HG03064 (cell line): ENCODE measurements at regions not wholly inside any gene's neighbourhood (a gene's known extent, or its start where the extent isn't known, plus 50 kb on each side); places are given as distances from the start of the nearest gene placed in this dataset.

Experiments used
- ATAC-seq: cut with Tn5 transposase; IDR thresholded peaks from one replicate; pipeline ENCODE4 v1.9.1; 2021; ENCODE audit warnings: low read depth; ENCODE audit not compliant: unreplicated experiment

DNA sequence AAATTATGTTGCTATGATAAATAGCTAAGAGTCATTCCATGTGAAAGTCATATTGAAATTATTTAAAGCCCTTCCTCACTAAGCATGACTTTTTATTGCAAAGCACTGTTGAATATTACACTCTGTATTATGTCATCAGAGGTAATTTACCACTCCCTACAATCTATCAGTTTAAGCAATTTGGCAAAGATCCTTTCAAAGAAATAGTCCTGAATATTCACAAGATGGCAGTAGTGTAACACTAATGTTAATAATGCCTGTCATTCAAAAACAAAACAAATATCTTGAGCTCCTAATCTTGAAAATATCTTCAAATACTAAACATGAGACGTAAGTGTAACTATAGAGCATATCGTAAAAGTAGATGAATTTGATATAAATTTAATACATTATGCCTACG, 208.6 kb upstream of the TECRL start:
- ATAC-seq: no peak

GRCh38 chr4:64614276-64614675, 205.0 kb upstream of the TECRL start:
- no peak for ATAC-seq

GRCh38 chr4:64613046-64613445, 203.8 kb upstream of the TECRL start:
- no peak for ATAC-seq

- no peak for ATAC-seq
Observed at GRCh38 chr4:64598066-64598465, 188.8 kb upstream of the TECRL start.

- no peak for ATAC-seq
Observed at GRCh38 chr4:64594723-64595122, 185.5 kb upstream of the TECRL start.

DNA sequence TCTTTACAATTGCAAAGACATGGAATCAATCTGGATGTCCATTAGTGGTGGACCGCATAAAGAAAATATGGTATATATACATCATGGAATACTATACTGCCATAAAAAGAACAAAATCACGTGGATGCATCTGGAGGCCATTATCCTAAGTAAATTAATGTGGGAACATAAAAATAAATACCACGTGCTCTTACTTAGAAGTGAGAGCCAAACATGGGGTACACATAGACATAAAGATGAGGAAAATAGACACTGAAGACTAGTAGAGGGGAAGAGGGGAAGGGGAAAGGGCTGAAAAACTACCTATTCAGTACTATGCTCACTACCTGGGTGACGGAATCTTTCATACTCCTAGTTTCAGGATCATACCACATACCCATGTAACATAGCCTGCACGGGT, 179.3 kb upstream of the TECRL start:
- no peak for ATAC-seq

GRCh38 chr4:64584981-64585557, 175.8 kb upstream of the TECRL start:
- no peak for ATAC-seq

DNA sequence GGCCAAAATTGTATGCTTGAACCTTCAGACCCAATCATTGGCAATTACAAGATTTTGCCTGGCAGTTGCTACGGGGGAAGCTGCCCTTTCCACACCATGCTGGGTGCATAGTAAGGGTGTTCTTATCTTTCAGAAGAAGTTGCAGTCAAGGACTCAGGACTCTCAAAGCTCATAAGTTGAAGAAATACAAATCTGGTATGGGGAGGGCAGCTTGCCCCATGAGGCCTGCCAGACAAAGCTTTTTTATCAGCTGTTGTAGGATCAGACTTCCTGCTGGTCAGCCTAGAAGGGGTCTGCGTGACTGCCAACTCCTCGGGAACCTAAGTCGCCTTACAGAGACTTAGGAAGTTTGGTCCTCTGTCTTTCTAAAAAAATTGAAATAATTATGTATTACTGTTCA, 174.9 kb upstream of the TECRL start:
- no peak for ATAC-seq

DNA sequence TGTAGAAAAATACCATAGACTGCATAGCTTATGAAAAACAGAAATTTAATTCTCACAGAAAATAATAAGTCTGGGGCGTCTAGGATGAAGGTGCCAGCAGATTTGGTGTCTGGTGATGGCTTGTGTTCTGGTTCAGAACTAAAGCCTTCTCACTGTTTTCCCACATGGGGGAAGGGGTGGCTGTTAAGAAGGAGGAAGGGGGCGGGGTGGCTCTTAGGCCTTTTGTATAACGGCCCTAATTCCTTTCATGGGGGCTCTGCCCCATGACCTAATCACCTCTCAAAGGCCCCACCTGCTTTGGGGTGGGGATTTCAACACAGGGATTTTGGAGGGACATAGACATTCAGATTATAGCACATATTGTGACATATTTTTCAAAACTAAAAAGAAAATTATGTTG, 173.2 kb upstream of the TECRL start:
- ATAC-seq: no peak

DNA sequence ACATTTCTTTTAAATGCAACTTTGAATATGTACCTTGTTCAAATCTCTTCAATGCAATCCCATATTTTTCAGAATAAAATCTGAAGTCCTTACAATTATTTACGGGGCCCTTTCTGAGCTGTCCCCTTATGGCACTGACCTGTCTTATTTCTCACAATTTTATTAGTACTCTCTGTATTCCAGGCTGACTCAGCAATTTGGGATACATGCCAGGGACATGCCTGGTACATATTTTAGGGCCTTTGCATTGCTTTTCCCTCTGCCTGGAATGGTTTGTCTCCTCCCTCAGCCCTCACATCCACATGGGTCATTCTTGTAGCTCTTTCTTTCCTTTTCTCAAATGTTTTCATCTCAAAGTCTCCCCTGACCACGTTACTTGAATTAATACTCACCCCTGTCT, 172.2 kb upstream of the TECRL start:
- ATAC-seq: no peak

GRCh38 chr4:64564126-64564525, 154.9 kb upstream of the TECRL start:
- ATAC-seq: no peak

DNA sequence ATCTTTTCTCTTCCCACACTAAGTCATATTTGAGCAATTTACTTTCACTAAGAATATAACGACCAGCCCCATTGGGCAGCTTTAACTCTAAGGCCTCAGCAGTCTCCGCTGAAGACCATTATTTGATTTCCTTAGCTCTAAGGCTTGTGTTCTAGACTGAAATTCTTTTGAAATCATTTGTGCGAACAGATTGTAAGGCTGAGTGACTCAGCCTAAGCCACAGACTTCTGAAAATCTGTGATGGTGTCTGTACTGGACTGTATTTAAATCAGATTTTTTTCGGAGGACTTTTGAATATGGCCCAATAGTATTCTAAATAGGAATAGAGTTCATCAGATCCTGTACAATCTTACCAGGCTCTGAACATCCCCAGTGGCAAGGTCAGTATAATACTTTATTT, 150.3 kb upstream of the TECRL start:
- ATAC-seq: no peak

DNA sequence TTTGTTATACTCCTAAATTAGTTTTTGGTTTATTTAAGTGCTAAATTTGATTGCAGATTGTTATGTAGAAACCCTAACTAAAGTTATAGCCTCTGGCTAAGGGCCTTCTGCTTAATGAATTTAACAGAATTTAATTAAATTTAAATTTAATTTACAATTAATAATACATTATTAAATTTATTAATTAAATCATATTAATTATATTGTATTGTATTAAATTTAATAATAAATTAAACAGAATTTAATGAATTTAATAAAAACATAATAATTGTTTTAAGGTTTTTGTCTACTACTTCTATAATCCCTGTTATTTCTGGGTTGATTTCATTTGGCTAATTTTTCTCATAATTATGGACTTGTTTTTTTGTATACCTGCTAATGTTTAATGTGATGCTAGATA, 141.9 kb upstream of the TECRL start:
- ATAC-seq: no peak

- ATAC-seq: no peak
Observed at GRCh38 chr4:64545593-64545992, 136.3 kb upstream of the TECRL start.

DNA sequence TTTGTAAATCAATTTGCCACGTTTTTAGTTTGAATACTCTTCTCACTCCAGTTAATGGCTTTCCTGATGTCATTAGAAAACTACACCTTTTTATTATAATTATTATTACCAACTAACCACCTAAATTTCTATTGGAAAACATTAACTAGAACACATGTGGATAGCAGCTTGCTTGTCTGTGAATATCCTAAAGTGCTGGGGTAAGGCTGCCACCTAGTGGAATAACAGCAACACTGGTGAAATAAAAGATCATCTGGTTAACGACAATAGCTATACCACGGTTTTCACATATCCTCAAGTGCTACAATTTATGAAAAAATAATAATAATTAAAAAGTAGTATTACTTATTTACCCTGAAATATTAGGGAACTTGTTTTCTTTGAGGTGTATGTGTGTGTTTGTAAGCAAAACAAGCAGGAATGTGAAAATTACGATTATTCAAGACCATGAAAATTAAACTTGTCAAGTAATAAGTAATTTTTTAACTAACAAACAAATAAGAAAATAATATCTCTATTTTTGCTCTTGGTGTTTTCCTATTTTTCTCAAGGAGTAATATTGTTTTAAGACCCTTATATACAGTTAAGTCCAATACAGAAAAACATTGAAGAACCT, 130.1 kb upstream of the TECRL start:
- ATAC-seq: peak; percentile 98

GRCh38 chr4:64538219-64538618, 129.0 kb upstream of the TECRL start:
- ATAC-seq: no peak

DNA sequence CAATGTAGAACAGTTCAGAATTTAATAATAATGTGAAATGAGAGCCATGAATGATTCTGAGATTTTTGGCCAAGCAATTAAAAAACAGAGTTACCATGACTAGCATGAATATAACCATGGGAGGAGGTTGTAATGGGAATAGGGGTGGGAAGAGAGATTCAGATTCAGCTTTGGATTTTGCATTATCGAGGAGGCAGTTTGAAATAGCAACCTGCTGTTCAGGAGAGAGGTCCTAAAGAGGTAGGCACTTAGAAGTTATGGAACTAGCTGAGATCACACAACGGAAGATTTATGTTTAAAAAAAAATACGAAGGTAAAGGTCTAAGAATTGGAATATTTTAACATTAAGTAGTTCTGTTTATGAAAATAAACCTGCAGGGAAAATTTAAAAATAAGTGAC, 124.4 kb upstream of the TECRL start:
- ATAC-seq: no peak

DNA sequence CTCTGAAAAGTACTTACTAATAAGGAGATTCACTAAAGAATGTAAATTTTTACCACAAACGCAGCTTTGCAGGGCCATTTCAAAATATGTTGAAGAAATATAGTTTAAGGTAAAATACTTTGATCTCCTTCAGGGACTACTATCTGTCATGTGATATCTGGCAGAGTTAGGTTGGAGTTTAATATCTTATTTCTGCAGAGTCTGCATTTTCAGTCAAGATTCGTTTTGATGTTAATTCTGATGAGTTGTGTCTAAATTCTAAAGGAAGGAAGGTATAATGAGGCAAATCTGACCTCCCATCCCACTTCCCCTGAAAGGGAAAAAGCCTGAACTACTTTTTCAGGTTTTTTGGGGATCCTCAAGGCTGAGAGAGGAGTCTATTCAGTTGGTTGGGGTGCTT, 123.9 kb upstream of the TECRL start:
- no peak for ATAC-seq

GRCh38 chr4:64520421-64520820, 111.2 kb upstream of the TECRL start:
- ATAC-seq: no peak

- ATAC-seq: no peak
Observed at GRCh38 chr4:64518600-64518999, 109.3 kb upstream of the TECRL start.

- no peak for ATAC-seq
Observed at GRCh38 chr4:64516176-64516575, 106.9 kb upstream of the TECRL start.

DNA sequence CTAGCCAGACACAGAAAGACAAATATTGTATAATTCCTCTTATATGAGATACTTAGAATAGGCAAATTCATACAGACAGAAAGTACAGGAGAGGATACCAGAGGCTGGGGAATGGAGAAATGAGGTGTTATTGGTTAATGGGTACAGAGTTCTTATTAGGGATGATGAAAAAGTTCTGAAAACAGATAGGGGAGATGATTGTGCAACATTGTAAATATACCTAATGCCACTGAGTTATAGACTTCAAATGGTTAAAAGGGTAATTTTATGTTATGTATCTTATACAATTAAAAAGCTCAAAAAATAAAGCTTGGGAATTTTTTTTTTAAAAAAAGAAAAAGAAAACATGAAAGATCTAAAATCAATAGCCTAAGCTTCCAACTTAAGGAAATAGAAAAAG, 98.8 kb upstream of the TECRL start:
- no peak for ATAC-seq
